PC-9 (cell line): ENCODE measurements at regions not wholly inside any gene's neighbourhood (a gene's known extent, or its start where the extent isn't known, plus 50 kb on each side); places are given as distances from the start of the nearest gene placed in this dataset.

Source experiments
- EZH2 ChIP-seq: fragments of 200-600 bp; sonication (generic); IDR thresholded peaks from 2 replicates; pipeline ENCODE4 v1.8.0; 2017; ENCODE audit warnings: antibody characterized with exemption, low read depth
- TF ChIP-seq, protein P1 (sequence below): fragments of 200-600 bp; sonication (generic); conservative IDR thresholded peaks from 2 replicates; pipeline ENCODE4 v1.6.1; 2017; ENCODE audit warnings: mixed run types, antibody characterized with exemption, mild to moderate bottlenecking, moderate library complexity

DNA sequence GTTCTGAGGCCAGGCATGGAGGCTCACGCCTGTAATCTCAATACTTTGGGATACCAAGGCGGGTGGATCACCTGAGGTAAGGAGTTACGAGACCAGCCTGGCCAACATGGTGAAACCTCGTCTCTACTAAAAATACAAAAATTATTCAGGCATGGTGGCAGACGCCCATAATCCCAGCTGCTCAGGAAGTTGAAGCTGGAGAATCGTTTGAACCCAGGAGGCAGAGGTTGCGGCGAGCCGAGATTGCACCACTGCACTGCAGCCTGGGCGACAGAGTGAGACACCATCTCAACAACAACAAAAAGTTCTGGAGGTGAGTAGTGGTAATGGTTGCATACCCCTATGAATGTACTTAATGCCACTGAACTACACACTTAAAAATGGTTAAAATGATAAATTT, 60.3 kb upstream of the SP4 start:
- TF ChIP-seq, protein P1, sequence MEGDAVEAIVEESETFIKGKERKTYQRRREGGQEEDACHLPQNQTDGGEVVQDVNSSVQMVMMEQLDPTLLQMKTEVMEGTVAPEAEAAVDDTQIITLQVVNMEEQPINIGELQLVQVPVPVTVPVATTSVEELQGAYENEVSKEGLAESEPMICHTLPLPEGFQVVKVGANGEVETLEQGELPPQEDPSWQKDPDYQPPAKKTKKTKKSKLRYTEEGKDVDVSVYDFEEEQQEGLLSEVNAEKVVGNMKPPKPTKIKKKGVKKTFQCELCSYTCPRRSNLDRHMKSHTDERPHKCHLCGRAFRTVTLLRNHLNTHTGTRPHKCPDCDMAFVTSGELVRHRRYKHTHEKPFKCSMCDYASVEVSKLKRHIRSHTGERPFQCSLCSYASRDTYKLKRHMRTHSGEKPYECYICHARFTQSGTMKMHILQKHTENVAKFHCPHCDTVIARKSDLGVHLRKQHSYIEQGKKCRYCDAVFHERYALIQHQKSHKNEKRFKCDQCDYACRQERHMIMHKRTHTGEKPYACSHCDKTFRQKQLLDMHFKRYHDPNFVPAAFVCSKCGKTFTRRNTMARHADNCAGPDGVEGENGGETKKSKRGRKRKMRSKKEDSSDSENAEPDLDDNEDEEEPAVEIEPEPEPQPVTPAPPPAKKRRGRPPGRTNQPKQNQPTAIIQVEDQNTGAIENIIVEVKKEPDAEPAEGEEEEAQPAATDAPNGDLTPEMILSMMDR = no peak
- no peak for TF ChIP-seq EZH2
